DMS53 treated with DMSO at 0.1 percent for 48 hours (cell line): ENCODE measurements at regions not wholly inside any gene's neighbourhood (a gene's known extent, or its start where the extent isn't known, plus 50 kb on each side); places are given as distances from the start of the nearest gene placed in this dataset.

Source experiments
- DNase-seq: peaks from one replicate; lab custom pipeline; 2025; ENCODE audit not compliant: unreplicated experiment; lab: John Stamatoyannopoulos, UW

- no peak for DNase-seq
Measured at GRCh38 chr1:90561103-90561783, 155.9 kb downstream of the BARHL2 start.

DNA sequence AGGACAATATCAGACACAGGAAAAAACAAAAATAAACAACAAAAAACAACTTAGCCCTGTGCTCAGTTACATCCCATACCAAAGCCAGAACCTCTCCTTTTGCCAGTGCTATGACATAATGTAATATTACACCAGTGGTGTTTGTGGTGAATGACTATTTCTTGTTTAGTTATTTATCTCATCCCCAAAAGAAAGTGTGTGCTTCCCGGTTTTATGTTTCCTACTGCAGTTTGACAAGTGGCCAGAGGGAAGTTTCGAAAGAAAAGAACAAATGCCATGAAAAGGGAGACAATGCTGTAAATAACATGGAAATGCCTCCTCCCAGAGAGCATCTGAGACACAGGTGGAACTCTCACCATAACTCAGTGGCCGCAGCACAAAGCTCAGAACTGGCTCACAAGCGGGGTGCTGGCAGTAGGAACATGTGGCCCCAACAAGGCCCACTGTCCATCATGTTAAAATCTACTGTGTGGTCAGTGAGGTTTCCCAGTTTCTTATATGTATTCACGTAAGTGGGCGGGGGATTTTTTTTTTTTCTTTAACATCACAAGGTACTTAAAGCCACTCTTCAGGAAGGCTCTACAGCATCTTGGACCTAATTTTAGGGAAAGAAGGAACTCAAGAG is 158.2 kb downstream of the BARHL2 start:
- no peak for DNase-seq

- DNase-seq, result no peak
Measured at GRCh38 chr1:90558126-90558525, 159.0 kb downstream of the BARHL2 start.

DNA sequence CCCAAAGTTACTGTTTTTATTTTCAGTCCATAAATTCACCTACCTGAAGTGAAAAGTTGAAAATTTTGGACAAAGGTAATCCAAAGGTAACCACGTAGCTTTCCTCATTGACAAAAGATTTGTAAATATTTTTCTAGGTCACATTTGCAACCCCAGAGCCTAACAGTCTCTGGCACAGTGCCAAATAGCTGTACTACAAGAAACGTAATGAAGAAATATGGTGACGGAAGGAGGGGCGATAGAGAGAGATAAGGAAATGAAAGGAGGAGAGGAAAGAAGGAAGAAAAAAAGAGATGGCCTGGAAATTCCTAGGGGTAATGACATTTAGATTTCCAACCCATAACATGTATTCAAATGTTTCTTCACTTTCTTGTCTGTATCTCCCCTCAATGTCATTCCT is 159.4 kb downstream of the BARHL2 start:
- DNase-seq, result no peak

- no peak for DNase-seq
Measured at GRCh38 chr1:90550626-90551406, 166.3 kb downstream of the BARHL2 start.

- DNase-seq, result no peak
Measured at GRCh38 chr1:90544356-90544755, 172.7 kb downstream of the BARHL2 start.

- DNase-seq, result no peak
Measured at GRCh38 chr1:90537606-90538362, 179.3 kb downstream of the BARHL2 start.

DNA sequence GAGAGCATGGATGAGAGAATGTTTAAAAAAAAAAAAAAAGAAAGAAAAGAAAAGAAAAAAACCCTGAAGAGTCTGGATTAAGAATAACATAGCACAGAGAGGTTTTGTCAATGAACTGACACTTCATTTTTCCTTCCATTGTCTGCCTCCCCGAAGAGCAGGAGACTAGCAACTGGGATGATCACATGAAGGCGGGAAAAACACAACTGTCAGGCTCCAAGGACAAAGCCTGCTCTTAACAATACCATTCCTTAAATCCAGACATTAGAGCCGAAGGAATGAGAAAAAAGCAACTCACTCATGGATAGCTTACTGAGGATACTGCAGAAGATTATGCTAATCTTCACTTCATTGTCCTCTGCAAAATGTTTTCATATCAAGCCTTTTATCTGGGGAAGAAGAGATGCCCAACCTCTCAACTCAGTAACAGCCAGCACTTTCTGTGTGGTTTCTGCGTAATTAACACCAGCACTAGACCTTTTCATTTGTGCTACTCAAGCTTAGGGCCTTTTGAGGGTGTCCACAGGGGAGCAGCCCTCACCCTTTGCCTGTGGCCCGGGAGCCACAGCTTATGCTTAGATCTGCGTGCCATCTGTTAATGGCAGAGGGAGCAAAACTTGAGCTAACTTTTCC is 182.3 kb downstream of the BARHL2 start:
- DNase-seq, result no peak

DNA sequence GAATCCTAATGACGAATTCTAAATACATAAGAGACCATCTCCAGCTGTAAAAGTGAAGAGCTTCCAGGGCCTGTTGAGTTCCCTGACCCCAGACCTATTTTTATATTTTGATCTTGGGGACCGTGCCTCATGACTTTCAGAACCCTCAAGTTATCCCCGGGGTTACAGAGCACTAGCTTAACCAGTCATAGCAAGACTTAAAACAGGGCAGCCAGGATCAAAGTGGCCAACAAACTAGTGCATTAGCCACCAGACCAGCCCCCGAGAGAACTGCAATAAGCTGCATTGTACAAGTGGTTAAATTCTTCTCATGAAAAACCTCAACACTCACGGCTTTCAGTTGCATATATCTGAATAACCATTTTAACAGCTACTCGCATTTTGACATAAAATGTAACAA is 183.0 kb downstream of the BARHL2 start:
- no peak for DNase-seq

DNA sequence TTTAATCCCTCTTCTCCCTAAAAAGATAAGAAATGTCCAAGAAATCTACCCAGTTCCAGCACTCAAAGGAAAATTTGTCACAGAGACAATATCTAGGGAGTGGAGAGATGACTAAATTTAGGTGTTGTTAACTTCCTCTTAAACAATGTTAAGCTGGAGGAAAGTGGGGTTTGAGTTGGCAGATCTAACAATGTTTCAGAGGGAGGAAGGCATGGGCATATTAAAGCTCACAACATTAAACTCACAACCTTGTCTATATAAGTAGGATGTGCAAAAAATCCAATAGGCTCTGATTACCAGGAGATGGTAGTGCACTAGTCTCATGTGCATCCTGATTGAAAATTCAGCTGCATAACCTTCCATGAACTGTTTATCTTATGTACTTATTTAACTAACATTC is 190.1 kb downstream of the BARHL2 start:
- no peak for DNase-seq

DNA sequence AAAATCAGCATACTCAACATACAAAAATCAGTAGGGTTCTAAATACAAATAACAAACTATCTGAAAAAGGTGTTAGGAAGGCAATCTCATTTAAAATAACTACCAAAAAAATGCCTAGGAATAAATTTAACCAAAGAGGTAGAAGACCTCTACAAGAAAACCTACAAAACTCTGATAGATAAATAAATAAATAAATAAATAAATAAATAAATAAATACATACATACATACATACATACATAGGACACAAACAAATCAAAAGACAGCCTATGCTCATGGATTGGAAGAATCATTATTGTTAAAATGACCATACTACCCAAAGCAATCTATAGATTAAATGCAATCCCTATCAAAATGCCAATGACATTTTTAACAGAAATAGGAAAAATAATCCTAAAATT is 194.7 kb downstream of the BARHL2 start:
- DNase-seq, result no peak

DNA sequence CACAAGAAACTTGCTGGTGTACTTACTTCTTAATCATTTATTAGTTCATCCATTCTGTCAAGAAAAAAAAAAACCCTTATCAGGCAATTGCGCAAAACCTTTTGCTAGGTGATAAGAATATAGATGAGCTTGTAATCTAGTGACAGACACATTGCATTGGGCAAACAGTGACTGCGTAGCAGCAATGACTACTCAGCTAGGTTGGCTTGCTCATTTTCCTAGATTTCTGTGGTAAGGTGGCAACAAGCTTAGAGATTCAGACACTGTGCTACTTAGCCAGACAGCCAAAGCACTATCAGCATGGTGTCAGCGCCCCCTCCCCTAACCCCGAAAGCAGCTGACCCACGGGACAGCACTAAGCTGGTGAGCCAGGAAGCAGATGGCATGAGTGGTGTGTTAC is 203.1 kb downstream of the BARHL2 start:
- DNase-seq, result no peak

DNA sequence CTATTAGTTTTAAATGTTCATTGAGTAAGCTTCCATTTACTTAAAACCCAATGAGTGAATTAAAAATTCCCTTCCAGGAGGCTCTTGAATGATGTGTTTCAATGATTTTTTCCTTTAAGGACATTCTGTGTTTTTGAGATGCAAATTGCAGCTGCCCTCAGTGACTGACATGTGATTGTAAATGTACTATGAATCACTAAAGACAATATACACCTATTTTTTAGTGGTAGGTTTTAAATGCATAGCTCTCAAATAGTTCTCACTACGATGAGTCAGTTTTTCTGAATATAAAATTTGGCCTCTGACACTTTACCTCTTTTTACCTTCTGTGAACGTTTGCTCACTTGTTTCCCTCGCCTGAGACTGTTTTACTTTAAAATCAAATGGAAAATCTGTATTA is 204.7 kb downstream of the BARHL2 start:
- DNase-seq, result no peak

DNA sequence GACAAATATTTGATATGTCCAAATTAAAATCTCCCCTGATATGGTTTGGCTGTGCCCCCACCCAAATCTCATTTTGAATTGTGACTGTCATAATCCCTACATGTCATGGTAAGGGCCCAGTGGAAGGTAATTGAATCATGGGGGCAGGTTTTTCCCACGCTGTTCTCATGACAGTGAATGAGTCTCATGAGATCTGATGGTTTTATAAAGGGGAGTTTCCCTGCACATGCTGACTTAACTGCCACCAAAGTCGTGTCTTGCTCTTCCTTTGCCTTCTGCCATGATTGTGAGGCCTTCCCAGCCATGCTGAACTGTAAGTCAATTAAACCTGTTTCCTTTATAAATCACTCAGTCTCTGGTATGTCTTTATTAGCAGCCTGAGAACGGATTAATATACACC is 207.0 kb downstream of the BARHL2 start:
- DNase-seq, result no peak

- no peak for DNase-seq
Measured at GRCh38 chr1:90509225-90510048, 207.7 kb downstream of the BARHL2 start.

- no peak for DNase-seq
Measured at GRCh38 chr1:90508376-90509167, 208.5 kb downstream of the BARHL2 start.

DNA sequence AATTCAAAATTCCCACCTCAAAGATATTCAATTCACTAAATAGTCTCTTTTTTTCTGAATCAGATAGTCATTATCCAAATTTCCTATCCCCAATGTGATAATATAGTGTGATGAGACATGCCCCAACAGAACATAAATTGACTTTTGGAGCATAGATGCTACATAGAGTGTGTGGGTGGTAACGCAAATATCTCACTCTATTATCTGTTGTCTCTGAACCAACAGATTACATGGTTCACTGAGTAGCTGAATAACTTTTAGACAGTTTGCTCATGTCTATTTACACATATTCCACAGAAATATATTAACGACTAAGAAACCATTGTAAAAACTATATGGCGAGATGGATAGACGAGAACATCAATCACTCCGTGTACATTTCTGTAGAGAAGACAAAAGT is 209.9 kb downstream of the BARHL2 start:
- peak; percentile 36 for DNase-seq

GRCh38 chr1:90505806-90506205 is 211.3 kb downstream of the BARHL2 start:
- DNase-seq, result no peak

DNA sequence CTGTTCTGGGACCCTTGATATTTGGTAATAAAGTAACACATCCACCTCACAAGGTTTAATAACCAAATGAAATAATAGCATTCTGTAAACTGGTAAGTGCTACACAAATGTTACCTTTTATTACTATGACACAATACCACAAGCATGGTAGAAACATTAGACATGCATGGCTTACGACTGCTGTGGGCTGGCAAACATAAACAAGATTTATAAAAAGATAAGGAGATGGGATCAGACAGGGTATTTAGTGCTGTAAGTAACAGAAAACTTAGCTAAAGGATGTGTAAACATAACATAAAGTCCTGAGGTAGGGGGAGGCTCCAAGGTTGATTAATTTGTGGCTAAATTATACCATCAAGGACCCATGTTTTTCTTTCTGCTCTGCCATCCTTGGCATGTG is 212.6 kb downstream of the BARHL2 start:
- no peak for DNase-seq
